ENCODE measurements at regions not wholly inside any gene's neighbourhood (a gene's known extent, or its start where the extent isn't known, plus 50 kb on each side); places are given as distances from the start of the nearest gene placed in this dataset.
"Not testable (repeated sequence)": the region's sequence is repeated elsewhere in the genome, so short reads cannot be mapped to it uniquely, and the experiment has no call there.

GRCh38 chr6:21922086-21922485, 328.5 kb downstream of the SOX4 start:
- Histone ChIP-seq H3K4me3 (no peak overlapping the region), H3K27me3 (replicated peaks) (no peaks in the 10 kb centered on the region), H3K9me3 (replicated peaks) (no peaks in the 10 kb centered on the region), H3K36me3 (no peaks in the 10 kb centered on the region), H3K27ac (peak overlapping the region; percentile 30; the same call in 1 of the 2 replicates), H3K4me1 (replicated peaks) (peaks cover 13% of the 10 kb centered on the region)
- peak in 1 of 2 experiments; percentile 54 for DNase-seq (ENCODE audit: low read depth in 1 of 2, low spot score in 2 of 2)

- Histone ChIP-seq H3K27me3 (replicated peaks) (no peaks in the 10 kb centered on the region), H3K4me1 (replicated peaks) (peaks cover 13% of the 10 kb centered on the region), H3K36me3 (no peaks in the 10 kb centered on the region), H3K4me3 (no peak overlapping the region), H3K9me3 (replicated peaks) (no peaks in the 10 kb centered on the region), H3K27ac (no peak overlapping the region)
- DNase-seq (ENCODE audit: low read depth in 1 of 2, low spot score in 2 of 2), result no peak
Observed at GRCh38 chr6:21924002-21924401, 330.5 kb downstream of the SOX4 start.

GRCh38 chr6:21928827-21929226, 335.3 kb downstream of the SOX4 start:
- Histone ChIP-seq H3K4me1 (replicated peaks) (peaks cover 6% of the 10 kb centered on the region), H3K27me3 (replicated peaks) (no peaks in the 10 kb centered on the region), H3K27ac (no peak overlapping the region), H3K4me3 (no peak overlapping the region), H3K36me3 (no peaks in the 10 kb centered on the region), H3K9me3 (replicated peaks) (no peaks in the 10 kb centered on the region)
- no peak for DNase-seq (ENCODE audit: low read depth in 1 of 2, low spot score in 2 of 2)

GRCh38 chr6:21931641-21932335, 338.2 kb downstream of the SOX4 start:
- DNase-seq (ENCODE audit: low read depth in 1 of 2, low spot score in 2 of 2), result no peak
- Histone ChIP-seq H3K4me1 (replicated peaks) (peaks cover 6% of the 10 kb centered on the region), H3K27me3 (replicated peaks) (no peaks in the 10 kb centered on the region), H3K36me3 (no peaks in the 10 kb centered on the region), H3K27ac (no peak overlapping the region), H3K4me3 (no peak overlapping the region), H3K9me3 (replicated peaks) (no peaks in the 10 kb centered on the region)

- Histone ChIP-seq H3K4me1 (replicated peaks) (peaks cover 6% of the 10 kb centered on the region), H3K27ac (no peak overlapping the region), H3K36me3 (no peaks in the 10 kb centered on the region), H3K9me3 (replicated peaks) (no peaks in the 10 kb centered on the region), H3K4me3 (no peak overlapping the region), H3K27me3 (replicated peaks) (no peaks in the 10 kb centered on the region)
- no peak for DNase-seq (ENCODE audit: low read depth in 1 of 2, low spot score in 2 of 2)
Observed at GRCh38 chr6:21933351-21933750, 339.8 kb downstream of the SOX4 start.

- DNase-seq (ENCODE audit: low read depth in 1 of 2, low spot score in 2 of 2), result no peak
- H3K27me3 ChIP-seq (replicated peaks), result no peaks in the 10 kb centered on the region
- peaks cover 6% of the 10 kb centered on the region for H3K4me1 ChIP-seq (replicated peaks)
- H3K27ac ChIP-seq, result no peak overlapping the region
- H3K4me3 ChIP-seq, result no peak overlapping the region
- H3K36me3 ChIP-seq, result no peaks in the 10 kb centered on the region
- no peaks in the 10 kb centered on the region for H3K9me3 ChIP-seq (replicated peaks)
Observed at GRCh38 chr6:21935142-21935541, 341.6 kb downstream of the SOX4 start.

GRCh38 chr6:21935561-21936028, 342.0 kb downstream of the SOX4 start:
- Histone ChIP-seq H3K36me3 (no peaks in the 10 kb centered on the region), H3K4me1 (replicated peaks) (peaks cover 6% of the 10 kb centered on the region), H3K27ac (no peak overlapping the region), H3K27me3 (replicated peaks) (no peaks in the 10 kb centered on the region), H3K9me3 (replicated peaks) (no peaks in the 10 kb centered on the region), H3K4me3 (no peak overlapping the region)
- peak in 1 of 2 experiments; percentile 32 for DNase-seq (ENCODE audit: low read depth in 1 of 2, low spot score in 2 of 2)

GRCh38 chr6:21937466-21937865, 343.9 kb downstream of the SOX4 start:
- Histone ChIP-seq H3K9me3 (replicated peaks) (no peaks in the 10 kb centered on the region), H3K4me3 (no peak overlapping the region), H3K4me1 (replicated peaks) (peaks cover 5% of the 10 kb centered on the region), H3K27ac (no peak overlapping the region), H3K27me3 (replicated peaks) (no peaks in the 10 kb centered on the region), H3K36me3 (no peaks in the 10 kb centered on the region)
- DNase-seq (ENCODE audit: low read depth in 1 of 2, low spot score in 2 of 2), result no peak

GRCh38 chr6:21939066-21939465, 345.5 kb downstream of the SOX4 start:
- not testable (repeated sequence) for H3K9me3 ChIP-seq (replicated peaks); H3K36me3 ChIP-seq; H3K27ac ChIP-seq; DNase-seq (ENCODE audit: low read depth in 1 of 2, low spot score in 2 of 2); H3K4me3 ChIP-seq; H3K27me3 ChIP-seq (replicated peaks)
- peaks cover 16% of the 10 kb centered on the region for H3K4me1 ChIP-seq (replicated peaks)

- H3K27ac ChIP-seq, result no peak overlapping the region
- H3K4me1 ChIP-seq (replicated peaks), result peaks cover 27% of the 10 kb centered on the region
- H3K27me3 ChIP-seq (replicated peaks), result no peaks in the 10 kb centered on the region
- H3K4me3 ChIP-seq, result no peak overlapping the region
- DNase-seq (ENCODE audit: low read depth in 1 of 2, low spot score in 2 of 2), result no peak
- H3K36me3 ChIP-seq, result no peaks in the 10 kb centered on the region
- no peaks in the 10 kb centered on the region for H3K9me3 ChIP-seq (replicated peaks)
Observed at GRCh38 chr6:21941926-21942325, 348.4 kb downstream of the SOX4 start.

GRCh38 chr6:21942897-21943296, 349.3 kb downstream of the SOX4 start:
- Histone ChIP-seq H3K27ac (peak overlapping the region; percentile 4; the same call in 1 of the 2 replicates), H3K4me3 (no peak overlapping the region)
- no peak for DNase-seq (ENCODE audit: low read depth in 1 of 2, low spot score in 2 of 2)

GRCh38 chr6:21946298-21946783, 350.5 kb downstream of the PRL start:
- H3K27ac ChIP-seq, result peak overlapping the region; percentile 65
- peaks cover 57% of the 10 kb centered on the region for H3K4me1 ChIP-seq (replicated peaks)
- no peaks in the 10 kb centered on the region for H3K9me3 ChIP-seq (replicated peaks)
- no peaks in the 10 kb centered on the region for H3K27me3 ChIP-seq (replicated peaks)
- H3K36me3 ChIP-seq, result no peaks in the 10 kb centered on the region
- H3K4me3 ChIP-seq, result no peak overlapping the region
- DNase-seq (ENCODE audit: low read depth in 1 of 2, low spot score in 2 of 2), result peak; percentile 81 to 92

More at GRCh38 chr6:21942897-21943296, 349.3 kb downstream of the SOX4 start:
- H3K9me3 ChIP-seq (replicated peaks), result no peaks in the 10 kb centered on the region
- H3K4me1 ChIP-seq (replicated peaks), result peaks cover 37% of the 10 kb centered on the region
- no peaks in the 10 kb centered on the region for H3K27me3 ChIP-seq (replicated peaks)
- no peaks in the 10 kb centered on the region for H3K36me3 ChIP-seq

GRCh38 chr6:21947227-21947626, 349.6 kb downstream of the PRL start:
- H3K36me3 ChIP-seq; DNase-seq (ENCODE audit: low read depth in 1 of 2, low spot score in 2 of 2); H3K4me3 ChIP-seq; H3K9me3 ChIP-seq (replicated peaks); H3K27me3 ChIP-seq (replicated peaks): not testable (repeated sequence)
- Histone ChIP-seq H3K27ac (peak overlapping the region; percentile 65), H3K4me1 (replicated peaks) (peaks cover 58% of the 10 kb centered on the region)

GRCh38 chr6:21947731-21948386, 349.0 kb downstream of the PRL start:
- Histone ChIP-seq H3K36me3 (no peaks in the 10 kb centered on the region), H3K4me1 (replicated peaks) (peaks cover 52% of the 10 kb centered on the region), H3K27me3 (replicated peaks) (no peaks in the 10 kb centered on the region), H3K9me3 (replicated peaks) (no peaks in the 10 kb centered on the region), H3K27ac (peak overlapping the region; percentile 65), H3K4me3 (no peak overlapping the region)
- peak in 1 of 2 experiments; percentile 43 for DNase-seq (ENCODE audit: low read depth in 1 of 2, low spot score in 2 of 2)

Data from SJSA1 (cell line).